ENCODE measurements at regions not wholly inside any gene's neighbourhood (a gene's known extent, or its start where the extent isn't known, plus 50 kb on each side); places are given as distances from the start of the nearest gene placed in this dataset.
"Not testable (repeated sequence)": the region's sequence is repeated elsewhere in the genome, so short reads cannot be mapped to it uniquely, and the experiment has no call there.

- no peak for DNase-seq (ENCODE audit: low spot score)
These were observed 109.5 kb upstream of the CENPE start for GRCh38 chr4:103307453-103308247.

DNA sequence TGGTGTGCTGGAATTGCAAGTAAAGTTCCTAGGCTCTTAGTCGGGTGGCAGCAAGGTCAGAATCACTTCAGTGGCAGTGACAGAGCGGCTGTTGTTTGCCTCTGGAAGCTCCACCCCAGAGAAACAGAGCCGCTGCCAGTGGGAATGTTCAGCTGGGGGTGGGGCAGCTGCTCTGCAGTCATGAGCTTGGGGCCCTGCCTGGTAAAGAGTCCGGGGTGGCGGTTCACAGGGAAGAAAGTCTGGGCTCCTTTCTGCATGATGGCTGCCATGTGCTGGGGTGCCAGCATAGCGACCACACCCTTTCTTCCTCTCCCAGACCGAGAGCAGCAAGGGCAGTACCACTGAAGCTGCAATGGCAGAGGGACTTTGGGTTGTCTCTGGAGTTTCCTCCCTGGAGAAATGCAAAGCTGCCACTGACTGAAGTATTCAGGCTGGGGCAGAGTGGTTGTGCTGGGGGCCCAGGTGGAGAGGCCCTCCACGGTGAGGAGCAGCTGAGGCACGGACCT lies 108.8 kb upstream of the CENPE start:
- no peak for DNase-seq (ENCODE audit: low spot score)

DNA sequence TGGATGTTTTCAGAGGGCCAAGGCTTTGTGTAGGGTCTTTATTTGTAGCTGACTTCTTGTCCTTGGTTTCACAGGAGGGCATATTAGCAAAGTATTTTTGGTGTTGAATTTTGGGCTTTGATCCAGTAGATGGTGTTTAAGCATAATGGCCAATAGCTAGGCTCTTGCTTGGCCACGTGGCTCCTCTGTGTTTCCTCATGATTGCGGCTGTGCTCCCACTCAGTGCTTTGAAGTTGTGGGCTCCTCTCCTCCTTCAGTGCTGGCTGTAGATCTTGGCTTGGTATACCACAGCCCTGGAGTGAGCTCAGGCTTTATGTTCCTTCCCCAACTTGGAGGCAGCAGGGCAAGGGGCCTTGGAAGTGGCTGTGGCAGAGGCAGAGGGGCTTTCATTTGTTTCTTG lies 107.2 kb upstream of the CENPE start:
- no peak for DNase-seq (ENCODE audit: low spot score)

- DNase-seq (ENCODE audit: low spot score) = no peak
These were observed 104.9 kb upstream of the CENPE start for GRCh38 chr4:103303011-103303410.

DNA sequence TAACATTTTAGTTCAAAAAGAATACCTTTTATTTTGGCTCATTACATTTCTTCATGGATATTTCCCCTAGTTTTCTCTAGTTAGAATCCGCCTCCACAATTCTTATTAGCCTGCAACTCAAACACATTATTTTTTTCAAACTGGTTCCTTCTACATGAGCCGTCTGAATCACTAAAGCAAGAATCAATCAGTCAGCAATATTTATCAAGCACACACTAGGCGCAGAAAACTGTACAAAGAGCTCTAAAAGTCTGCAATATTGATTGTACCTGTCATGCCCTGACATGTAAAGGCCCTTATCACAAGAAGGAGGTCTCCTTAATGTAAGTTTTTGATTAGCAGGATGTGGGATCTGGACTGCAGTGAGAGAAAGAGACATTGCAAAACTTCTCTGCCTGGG lies 94.8 kb upstream of the CENPE start:
- no peak for DNase-seq (ENCODE audit: low spot score)

DNA sequence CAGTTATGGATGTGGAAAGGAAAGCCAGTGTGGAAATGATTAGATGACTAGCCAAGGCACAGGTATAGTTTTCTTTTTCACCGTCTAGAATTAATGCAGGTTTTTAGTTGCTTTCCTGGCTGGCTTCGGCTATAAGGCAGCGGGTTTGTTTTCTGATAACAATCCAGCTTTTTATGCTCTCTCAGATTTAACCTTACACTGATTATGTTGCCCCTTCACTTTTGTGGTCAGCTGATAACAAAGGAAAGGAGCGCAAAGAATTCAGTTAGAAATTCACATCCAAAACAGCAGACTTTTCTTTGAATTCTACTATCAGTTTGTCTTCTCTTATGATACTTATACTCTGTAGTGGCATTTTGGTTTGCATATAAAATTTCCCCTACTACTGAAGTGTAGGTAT lies 94.2 kb upstream of the CENPE start:
- DNase-seq (ENCODE audit: low spot score) = no peak

DNA sequence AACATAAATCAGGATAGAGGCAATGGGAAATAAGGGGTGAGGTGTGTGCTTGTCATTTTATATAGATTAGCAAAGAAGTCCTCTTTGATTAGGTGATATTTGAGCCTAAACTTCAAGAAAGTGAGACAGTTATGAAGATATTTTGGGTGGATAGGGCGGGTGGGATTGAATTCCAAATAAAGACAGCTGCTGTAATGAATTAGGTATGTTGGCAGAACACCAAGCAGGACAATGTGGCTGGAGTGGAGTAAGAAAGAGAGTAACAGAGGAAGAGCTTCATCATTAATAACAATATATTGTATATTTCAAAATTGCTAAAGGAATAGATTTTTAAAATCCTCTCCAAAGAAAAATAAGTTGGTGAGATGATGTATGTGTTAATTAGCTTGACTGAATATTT lies 91.0 kb upstream of the CENPE start:
- DNase-seq (ENCODE audit: low spot score) = no peak

GRCh38 chr4:103272174-103272573 lies 74.0 kb upstream of the CENPE start:
- DNase-seq (ENCODE audit: low spot score) = no peak

DNA sequence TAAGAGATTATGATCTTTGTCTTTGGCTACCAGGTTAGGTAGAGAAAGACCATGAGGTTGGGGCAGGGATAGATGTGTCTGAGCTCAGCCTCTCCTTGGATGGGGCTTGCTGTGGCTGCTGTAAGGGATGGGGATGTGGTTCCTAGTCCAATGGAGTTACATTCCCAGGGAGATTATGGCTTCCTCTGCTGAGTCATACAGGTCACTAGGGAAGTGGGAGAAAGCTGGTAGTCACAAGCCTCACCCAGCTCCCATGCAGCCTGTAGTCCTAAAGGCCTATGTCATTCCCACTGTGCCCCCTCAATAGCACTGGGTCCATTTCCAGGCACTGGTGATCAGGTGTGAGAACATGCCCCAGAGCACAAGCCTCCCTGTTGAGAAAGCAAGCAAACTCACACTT lies 70.6 kb upstream of the CENPE start:
- DNase-seq (ENCODE audit: low spot score) = no peak

DNA sequence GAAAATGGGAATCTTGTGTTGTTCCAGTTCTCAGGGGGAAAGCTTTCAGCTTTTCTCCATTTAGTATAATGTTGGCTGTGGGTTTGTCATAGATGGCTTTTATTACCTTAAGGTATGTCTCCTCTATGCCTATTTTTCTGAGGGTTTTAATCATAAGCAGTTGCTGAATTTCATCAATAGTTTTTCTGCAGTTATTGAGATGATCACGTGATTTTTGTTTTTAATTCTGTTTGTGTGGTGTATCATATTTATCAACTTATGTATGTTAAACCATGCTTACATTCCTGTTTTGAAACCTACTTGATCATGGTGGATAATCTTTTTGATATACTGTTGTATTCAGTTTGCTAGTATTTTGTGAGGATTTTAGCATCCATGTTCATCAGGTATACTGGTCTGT lies 66.8 kb upstream of the CENPE start:
- DNase-seq (ENCODE audit: low spot score) = no peak

DNA sequence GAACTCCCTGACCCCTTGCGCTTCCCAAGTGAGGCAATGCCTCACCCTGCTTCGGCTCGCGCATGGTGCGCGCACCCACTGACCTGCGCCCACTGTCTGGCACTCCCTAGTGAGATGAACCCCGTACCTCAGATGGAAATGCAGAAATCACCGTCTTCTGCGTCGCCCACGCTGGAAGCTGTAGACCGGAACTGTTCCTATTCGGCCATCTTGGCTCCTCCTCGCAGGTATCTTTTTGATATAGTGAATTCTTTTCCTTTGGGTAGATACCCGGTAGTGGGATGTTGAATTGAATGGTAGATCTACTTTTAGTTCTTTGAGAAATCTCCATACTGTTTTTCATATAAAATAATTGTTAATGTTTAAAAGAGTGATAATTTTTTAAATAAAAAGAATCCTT lies 57.9 kb upstream of the CENPE start:
- not testable (repeated sequence) for DNase-seq (ENCODE audit: low spot score)

All from D341Med (cell line).